HG03135 (cell line): ENCODE measurements at regions not wholly inside any gene's neighbourhood (a gene's known extent, or its start where the extent isn't known, plus 50 kb on each side); places are given as distances from the start of the nearest gene placed in this dataset.

Experiments used
- ATAC-seq: cut with Tn5 transposase; IDR thresholded peaks from one replicate; pipeline ENCODE4 v1.9.1; 2021; ENCODE audit warnings: mild to moderate bottlenecking, moderate library complexity; ENCODE audit not compliant: unreplicated experiment

DNA sequence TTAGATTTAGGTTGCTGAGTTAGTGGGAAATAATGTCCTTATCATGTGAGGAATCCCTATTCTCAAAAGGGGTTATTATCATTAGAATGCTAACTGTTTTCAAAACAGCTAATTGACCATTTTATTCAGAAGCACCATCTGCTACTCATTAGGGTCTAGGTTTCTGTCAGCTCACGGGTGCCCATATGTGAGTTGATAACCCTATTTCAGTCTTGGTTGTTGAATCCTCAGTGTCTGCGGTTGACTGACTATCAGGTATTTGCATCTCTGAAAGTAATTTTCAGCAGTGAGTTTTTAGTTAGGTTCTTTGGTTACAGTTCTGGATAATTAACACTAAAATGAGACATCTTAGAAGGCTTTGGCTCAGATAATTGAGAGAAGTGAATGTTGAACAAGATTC, 1404.0 kb downstream of the AACS start:
- no peak for ATAC-seq

GRCh38 chr12:126474703-126475102, 1409.5 kb downstream of the AACS start:
- no peak for ATAC-seq

DNA sequence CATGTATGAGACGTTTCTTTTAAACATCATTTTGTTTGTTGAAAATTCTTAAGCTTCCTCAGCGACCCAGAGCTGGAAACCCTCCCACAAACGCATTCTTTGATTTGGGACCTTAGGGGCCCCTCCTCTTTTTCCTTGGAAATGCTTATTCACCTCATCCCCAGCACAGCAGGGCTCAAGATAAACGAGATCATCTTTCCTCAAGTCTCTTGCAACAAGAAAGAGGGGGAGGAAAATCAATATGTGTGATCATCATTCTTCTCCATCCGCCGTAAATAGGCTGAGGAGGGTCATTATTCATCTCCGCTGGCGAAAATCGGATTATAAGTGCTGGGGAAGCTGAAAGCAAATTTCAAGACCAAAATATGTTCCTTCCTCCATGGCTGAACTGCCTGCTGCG, 1415.2 kb downstream of the AACS start:
- ATAC-seq = no peak

DNA sequence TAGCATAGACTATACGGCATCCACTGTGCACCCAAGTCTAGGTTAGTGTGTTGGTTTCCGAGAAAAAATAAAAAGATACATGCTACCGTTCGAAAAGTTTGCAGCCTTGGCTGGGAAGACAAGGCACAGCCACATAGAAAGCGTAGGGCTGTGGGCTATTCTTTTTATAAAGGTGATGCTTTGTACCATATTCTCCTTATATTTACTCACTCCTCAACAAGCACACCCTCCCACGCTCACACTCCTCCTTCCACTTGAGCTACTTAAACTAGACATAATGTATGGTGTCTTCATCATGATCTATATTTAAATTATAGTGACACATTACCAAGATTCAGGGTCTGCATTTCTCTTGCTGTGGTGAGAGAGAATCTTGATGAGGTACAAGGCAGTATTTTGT, 1416.5 kb downstream of the AACS start:
- ATAC-seq = no peak

DNA sequence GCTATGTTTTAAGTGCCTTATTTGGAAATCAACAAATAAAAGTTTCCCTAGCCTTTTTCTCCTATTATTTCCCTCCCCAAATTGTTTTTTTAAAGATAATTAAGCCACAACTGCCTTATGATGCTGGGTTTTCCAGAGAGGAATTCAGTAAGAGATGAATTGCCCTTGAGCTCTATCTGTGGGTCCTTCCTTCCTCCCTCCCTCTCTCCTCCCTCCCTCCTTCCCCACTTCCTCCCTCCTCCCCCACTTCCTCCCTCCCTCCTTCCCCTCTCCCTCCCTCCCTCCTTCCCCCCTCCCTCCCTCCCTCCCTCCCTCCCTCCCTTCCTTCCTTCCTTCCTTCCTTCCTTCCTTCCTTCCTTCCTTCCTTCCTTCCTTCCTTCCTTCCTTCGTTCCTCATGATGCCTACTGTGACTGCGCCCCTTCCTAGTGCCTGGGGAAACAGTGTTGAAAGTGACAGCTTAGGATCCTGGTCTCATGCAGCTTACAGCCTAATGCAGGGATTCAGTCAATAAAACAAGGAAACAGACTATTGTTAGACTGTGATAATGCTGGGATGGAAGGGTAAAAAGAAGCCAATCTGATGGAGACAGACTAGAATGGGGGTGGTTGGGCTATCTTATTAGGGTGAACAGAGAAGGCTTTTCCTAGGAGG, 1417.1 kb downstream of the AACS start:
- ATAC-seq = no peak

GRCh38 chr12:126483145-126484068, 1418.2 kb downstream of the AACS start:
- no peak for ATAC-seq

GRCh38 chr12:126487431-126487980, 1422.3 kb downstream of the AACS start:
- no peak for ATAC-seq

GRCh38 chr12:126488806-126489205, 1423.6 kb downstream of the AACS start:
- ATAC-seq = no peak

GRCh38 chr12:126492181-126492580, 1426.9 kb downstream of the AACS start:
- no peak for ATAC-seq

GRCh38 chr12:126493366-126494108, 1428.3 kb downstream of the AACS start:
- no peak for ATAC-seq

DNA sequence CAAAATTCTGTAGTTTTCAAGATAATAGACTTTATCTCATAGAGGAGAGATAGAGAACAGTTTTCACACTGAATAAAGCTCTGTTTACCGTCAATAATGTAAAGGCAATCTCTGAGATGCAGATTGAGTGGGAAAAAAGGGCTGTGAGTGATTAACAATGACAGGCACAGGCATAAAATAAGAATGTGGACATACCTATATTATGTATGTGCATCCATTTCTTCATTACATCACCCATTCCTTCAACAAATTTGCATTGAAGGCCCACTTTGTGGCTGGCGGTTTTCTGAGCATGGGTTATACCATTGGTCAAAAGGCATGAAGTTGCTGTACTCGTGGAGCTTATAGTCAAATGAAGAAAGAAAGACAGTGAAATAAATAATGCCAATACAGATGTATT, 1431.0 kb downstream of the AACS start:
- ATAC-seq = no peak

GRCh38 chr12:126506426-126507182, 1441.4 kb downstream of the AACS start:
- no peak for ATAC-seq

DNA sequence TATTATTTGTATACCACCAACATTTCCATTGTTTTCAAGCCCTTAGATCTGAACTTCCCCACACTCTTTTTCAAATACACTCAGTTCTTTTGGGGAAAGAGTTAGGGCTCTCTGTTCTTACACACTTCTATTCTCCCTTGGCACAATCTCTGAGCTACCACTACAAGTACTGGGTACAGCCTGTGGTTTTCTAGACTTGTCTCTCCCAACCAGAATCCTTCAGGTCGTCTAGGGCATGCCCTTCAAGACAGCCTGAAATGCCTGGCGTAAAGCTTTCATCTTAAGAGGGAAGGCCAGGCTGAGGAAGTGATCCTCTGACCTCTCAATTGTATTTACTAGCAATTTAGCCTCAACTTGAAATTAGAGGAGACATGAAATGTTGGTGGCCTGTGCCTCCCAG, 1442.0 kb downstream of the AACS start:
- ATAC-seq = no peak

DNA sequence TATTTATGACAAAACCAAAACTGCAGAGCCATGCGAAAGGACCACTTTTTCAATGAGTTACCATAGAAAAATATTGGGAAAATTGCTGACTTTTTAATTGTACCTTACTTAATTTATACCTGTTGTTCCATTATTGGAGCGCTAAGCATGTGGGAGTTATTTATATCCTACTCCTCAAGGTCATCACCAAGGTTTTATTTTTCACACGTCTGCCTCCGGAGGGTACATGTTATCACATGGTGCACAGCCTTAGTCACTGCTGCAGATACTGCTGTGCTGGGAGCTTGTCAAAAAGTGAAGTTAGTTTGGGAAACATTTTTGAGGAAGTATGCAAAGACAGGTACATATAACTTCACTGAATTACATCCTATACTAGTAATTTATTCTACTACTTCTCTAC, 1444.3 kb downstream of the AACS start:
- no peak for ATAC-seq

GRCh38 chr12:126510630-126511029, 1445.4 kb downstream of the AACS start:
- no peak for ATAC-seq

DNA sequence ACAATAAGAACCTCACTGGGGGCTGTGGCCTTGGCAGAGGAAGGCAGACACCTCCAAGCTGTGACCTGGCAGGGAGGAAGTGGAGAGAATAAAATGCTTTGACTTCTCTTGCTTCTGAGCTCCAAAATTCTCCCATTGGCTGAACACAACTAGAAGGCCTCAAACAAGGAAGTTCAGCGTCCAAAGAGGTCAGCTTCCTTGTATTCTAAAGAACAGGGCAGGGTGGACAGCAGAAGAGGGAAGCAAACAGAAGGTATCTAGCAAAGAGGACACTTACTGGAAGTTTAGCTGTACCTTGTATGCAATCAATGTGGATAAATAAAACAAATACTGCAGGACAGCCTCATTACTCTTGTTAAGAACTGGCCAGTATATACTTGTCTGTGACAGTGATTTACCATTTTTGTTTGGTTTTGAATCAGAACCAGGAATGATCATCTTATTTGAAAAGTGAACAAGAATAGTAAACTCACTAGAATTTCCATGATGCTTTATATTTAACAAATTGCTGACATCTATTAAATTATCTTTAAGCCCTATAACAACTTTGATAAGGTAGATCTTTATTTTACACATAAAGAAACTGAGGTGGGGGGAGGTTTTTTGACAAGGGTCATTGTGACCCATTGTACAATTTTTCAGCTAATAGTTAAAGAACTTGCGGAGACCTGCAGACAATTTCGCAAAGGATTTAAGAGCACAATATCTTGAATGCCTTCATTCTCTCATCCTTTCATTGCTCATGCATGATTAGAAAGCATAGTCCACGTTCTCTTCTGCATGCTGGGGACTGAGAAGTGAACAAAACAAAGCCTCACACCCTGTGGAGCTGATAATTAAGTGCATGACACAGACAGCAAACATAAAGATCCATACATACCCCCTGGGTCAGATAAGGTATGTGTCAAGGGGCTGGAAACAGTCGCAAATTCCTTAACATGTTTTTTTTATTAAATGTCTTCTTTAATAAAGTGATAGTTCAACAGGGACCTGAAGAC, 1448.0 kb downstream of the AACS start:
- no peak for ATAC-seq

DNA sequence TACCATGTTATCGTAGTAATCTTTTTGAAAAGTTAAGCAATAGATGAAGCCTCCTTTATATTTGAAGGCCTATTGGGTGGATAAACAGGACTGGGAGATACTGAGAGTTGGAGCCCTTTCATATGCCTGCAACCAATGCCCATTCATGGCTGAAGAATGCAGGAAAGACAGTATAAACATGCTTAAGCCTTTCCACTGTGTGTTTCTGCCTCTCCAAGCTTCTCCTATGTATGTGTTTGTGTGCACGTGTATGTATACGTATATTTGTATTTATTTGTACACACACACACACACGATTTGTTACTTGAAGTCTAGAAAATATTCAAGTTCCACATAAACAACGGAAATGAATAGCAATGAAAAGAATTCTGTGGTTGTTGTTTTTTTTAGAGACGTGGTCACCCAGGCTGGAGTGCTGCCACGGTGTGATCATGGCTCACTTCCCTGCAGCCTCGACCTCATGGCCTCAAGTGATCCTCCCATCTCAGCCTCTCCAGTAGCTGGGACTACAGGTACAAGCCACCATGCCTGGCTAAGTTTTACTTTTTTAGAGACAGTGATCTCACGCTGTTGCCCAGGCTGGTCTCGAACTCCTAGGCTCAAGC, 1453.5 kb downstream of the AACS start:
- ATAC-seq = no peak

GRCh38 chr12:126519833-126520232, 1454.6 kb downstream of the AACS start:
- ATAC-seq = no peak

DNA sequence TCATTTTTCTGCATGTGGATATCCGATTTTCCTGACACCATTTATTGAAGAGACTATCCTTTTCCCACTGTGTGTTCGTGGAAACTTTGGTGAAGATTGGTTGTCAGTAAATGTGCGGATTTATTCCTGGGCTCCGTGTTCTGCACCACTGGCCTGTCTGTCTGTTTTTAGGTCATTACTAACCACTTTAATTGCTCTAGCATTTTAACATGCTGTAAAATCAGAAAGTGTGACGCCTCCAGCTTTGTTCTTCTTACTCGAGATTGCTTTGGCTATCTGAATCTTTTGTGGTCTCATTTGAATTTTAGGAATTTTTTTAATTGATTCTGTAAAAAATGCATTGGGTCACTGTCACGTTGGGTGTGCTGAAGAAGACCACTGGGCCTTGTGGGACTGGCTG, 1458.7 kb downstream of the AACS start:
- no peak for ATAC-seq
